Kidney (tissue), 13 donors: ENCODE measurements at regions not wholly inside any gene's neighbourhood (a gene's known extent, or its start where the extent isn't known, plus 50 kb on each side); places are given as distances from the start of the nearest gene placed in this dataset.

ENCODE experiments used
- DNase-seq, 5 donors: peaks; one replicate each; pipeline ENCODE4 v3.0.0-alpha.2; 2013 to 2020
- FAIRE-seq: peaks from 2 replicates; lab custom pipeline; 2012; peaks lifted over from hg19 to GRCh38; lab: Jason Lieb, UNC
- H3K27ac ChIP-seq, 2 donors: one replicate each; pipeline ENCODE4 v1.7.0; 2013; ENCODE audit warnings: low read depth in 2 of 2, low read length in 2 of 2, inconsistent platforms in 1 of 2
- H3K27me3 ChIP-seq: one replicate; pipeline ENCODE4 v1.7.1; 2013; ENCODE audit warnings: low read length, inconsistent platforms; ENCODE audit not compliant: control insufficient read depth, insufficient read depth
- H3K36me3 ChIP-seq, 3 donors: one replicate each; pipeline versions ENCODE4 v1.7.0 to v1.7.1; 2013; ENCODE audit warnings: low read length in 3 of 3, control low read depth in 1 of 3, inconsistent platforms in 1 of 3; ENCODE audit not compliant: insufficient read depth in 3 of 3, control insufficient read depth in 2 of 3
- H3K4me1 ChIP-seq, 3 donors: one replicate each; pipeline versions ENCODE4 v1.7.0 to v1.7.1; 2013; ENCODE audit warnings: low read length in 3 of 3, inconsistent platforms in 1 of 3, low read depth in 1 of 3; ENCODE audit not compliant: control insufficient read depth in 2 of 3, insufficient read depth in 2 of 3
- H3K4me3 ChIP-seq, 3 donors: one replicate each; pipeline versions ENCODE4 v1.7.0 to v1.8.1; 2013; ENCODE audit warnings: low read length in 3 of 3, control low read depth in 1 of 3, inconsistent platforms in 1 of 3
- H3K9ac ChIP-seq, 3 donors: one replicate each; pipeline versions ENCODE4 v1.7.0 to v1.7.1; 2013; ENCODE audit warnings: low read length in 3 of 3, control low read depth in 1 of 3, inconsistent platforms in 1 of 3
- H3K9me3 ChIP-seq, 3 donors: one replicate each; pipeline versions ENCODE4 v1.7.0 to v1.7.1; 2013; ENCODE audit warnings: low read length in 3 of 3, control low read depth in 1 of 3, inconsistent platforms in 1 of 3; ENCODE audit not compliant: control insufficient read depth in 2 of 3, insufficient read depth in 1 of 3
- CTCF ChIP-seq: IDR thresholded peaks from 3 replicates; pipeline ENCODE4 v1.5.1; 2012; ENCODE audit warnings: mild to moderate bottlenecking, moderate library complexity, borderline replicate concordance; ENCODE audit not compliant: insufficient read depth; ENCODE audit errors: extremely low read depth
- intact Hi-C: fragments of 100-400 bp; cut with DNase I; formaldehyde crosslinking; loops from one replicate; pipeline ENCODE4 v1.11.1; 2022
- donor health status: control.
- donor health status: control.
- donor health status: control.
- donor health status: control.
- donor health status: control.
- donor health status: DM: yes; HTN: yes; CAD: no.
- donor health status: Normal renal cell carcinoma (clear cell type).

GRCh38 chr9:29043072-29043471, 1469.8 kb upstream of the C9orf72 start:
- Histone ChIP-seq H3K9ac (no peak overlapping the region), H3K27ac (no peak overlapping the region), H3K9me3 (no peaks in the 10 kb centered on the region), H3K4me3 (no peak overlapping the region), H3K27me3 (no peaks in the 10 kb centered on the region), H3K36me3 (no peaks in the 10 kb centered on the region), H3K4me1 (no peaks in the 10 kb centered on the region)
- FAIRE-seq (no peak), DNase-seq (no peak)
- intact Hi-C loops: no loop called here
- TF ChIP-seq CTCF: no peak

- DNase-seq: no peak
- Histone ChIP-seq H3K27me3 (no peaks in the 10 kb centered on the region), H3K4me1 (no peaks in the 10 kb centered on the region), H3K9ac (no peak overlapping the region), H3K4me3 (no peak overlapping the region), H3K27ac (no peak overlapping the region), H3K9me3 (no peaks in the 10 kb centered on the region), H3K36me3 (no peaks in the 10 kb centered on the region)
- intact Hi-C loops: no loop called here
- no peak for FAIRE-seq
- TF ChIP-seq CTCF: no peak
These were observed 1471.7 kb upstream of the C9orf72 start for GRCh38 chr9:29044959-29045358.

GRCh38 chr9:29060041-29060440, 1486.8 kb upstream of the C9orf72 start:
- TF ChIP-seq CTCF: no peak
- no peak for DNase-seq
- no peak overlapping the region for H3K4me3 ChIP-seq
- no peaks in the 10 kb centered on the region for H3K4me1 ChIP-seq
- H3K9me3 ChIP-seq: no peaks in the 10 kb centered on the region
- H3K27me3 ChIP-seq: no peaks in the 10 kb centered on the region
- no peak overlapping the region for H3K27ac ChIP-seq
- FAIRE-seq: no peak
- intact Hi-C loops: no loop called here
- no peak overlapping the region for H3K9ac ChIP-seq
- no peaks in the 10 kb centered on the region for H3K36me3 ChIP-seq

- Histone ChIP-seq H3K36me3 (no peaks in the 10 kb centered on the region), H3K9me3 (no peaks in the 10 kb centered on the region), H3K27ac (no peak overlapping the region), H3K9ac (no peak overlapping the region), H3K4me3 (no peak overlapping the region), H3K27me3 (no peaks in the 10 kb centered on the region), H3K4me1 (no peaks in the 10 kb centered on the region)
- DNase-seq (no peak), FAIRE-seq (no peak)
- TF ChIP-seq CTCF: no peak
- intact Hi-C loops: no loop called here
These were observed 1489.2 kb upstream of the C9orf72 start for GRCh38 chr9:29062446-29062845.
